Stimulated activated CD8-positive, alpha-beta memory T cell treated with anti-CD3 and anti-CD28 coated beads, Interleukin-15, amount 100 ng/mL, for 4 hours (primary cell): ENCODE measurements at regions not wholly inside any gene's neighbourhood (a gene's known extent, or its start where the extent isn't known, plus 50 kb on each side); places are given as distances from the start of the nearest gene placed in this dataset.
A peak's percentile ranks its signal among the peaks of the same experiment; 100 is the strongest.

ENCODE experiments used
- DNase-seq, 2 donors: peaks; one replicate each; pipeline ENCODE4 v3.0.0-alpha.2; 2020; ENCODE audit warnings: low read depth in 2 of 2

DNA sequence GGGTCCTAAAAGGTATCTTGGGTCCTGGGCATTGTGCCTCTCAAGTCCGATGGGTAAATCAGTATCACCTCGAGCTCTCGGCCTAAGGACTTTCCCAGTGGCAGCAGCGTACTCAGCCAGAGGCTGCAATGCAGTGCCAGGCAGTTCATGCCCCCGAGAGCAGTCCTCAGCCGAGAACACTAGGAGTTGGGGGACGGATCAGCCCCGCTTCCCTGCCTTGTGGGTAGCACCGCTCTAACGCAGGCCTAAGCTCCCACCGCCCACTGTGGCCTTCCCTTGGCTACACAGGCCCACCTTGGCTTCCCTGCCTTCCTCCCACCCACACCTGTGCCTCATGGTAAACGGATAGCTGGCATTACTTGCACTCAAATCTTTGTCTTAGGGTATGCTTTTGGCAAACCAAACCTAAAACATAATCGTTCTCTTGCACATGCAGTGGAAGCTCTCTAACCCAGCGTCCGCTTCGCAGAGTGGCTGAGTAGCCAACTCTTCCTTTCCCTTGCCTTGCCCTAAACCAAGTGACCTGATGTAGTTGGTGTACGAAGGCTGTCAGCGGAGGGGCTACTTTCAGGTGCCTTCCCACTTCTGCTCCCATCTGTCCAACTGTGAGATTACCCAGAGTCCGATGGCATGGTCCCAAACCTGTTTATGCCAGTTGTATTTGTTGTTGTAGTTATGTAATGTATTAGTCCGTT lies 73.2 kb upstream of the CHST15 start:
- no peak for DNase-seq

DNA sequence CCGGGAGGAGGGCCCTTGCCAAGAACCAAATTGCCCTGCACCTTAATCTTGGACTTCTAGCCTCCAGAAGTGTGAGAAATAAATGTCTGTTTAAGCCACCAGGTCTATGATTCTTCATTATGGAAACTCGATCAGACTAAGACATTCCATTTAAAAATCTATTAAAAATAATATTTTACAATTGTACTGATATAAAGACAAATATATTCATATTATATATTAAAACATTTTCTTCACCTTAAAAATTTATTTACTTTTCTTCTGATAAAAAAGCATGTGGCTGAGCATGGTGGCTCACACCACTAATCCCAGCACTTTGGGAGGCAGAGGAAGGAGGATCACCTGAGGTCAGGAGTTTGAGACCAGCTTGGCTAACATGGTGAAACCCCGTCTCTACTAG lies 72.4 kb upstream of the CHST15 start:
- DNase-seq = no peak

DNA sequence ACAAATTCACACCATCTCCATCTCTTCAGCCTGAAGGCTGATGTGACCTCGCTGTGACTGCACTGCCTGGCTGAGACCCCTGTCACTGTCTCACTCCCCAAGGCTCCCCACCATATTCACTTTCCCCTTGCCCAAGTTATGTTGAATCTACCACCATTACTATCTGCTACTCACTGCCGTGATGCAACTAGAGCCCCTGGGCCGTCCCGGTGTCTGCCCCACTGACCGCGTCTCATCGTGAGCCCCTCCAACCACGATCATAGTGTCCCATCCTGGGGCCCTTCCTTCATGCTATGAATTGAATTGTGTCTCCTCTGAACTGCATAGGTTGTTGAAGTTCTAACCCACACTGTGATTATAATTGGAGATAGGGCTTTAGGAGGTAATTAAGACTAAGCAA lies 71.9 kb upstream of the CHST15 start:
- DNase-seq = no peak

DNA sequence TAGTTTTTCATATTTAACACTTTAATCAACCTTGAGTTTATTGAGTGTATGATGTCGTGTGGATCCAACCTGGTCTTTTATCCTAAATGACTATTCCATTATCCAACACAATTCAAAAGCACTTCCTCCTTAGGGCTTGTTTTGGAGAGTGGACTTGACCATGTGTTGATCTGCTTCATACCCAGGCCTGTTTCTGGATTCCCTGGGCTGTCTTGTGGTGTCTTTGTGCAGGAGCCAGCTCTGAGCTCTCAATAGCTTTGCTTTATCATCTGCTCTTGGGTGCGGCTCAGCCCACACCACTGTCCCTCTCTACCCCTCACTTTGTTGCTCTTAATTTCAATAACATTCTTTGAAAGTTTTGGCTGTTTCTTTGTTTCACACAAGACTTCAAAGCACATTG lies 70.9 kb upstream of the CHST15 start:
- DNase-seq = no peak

DNA sequence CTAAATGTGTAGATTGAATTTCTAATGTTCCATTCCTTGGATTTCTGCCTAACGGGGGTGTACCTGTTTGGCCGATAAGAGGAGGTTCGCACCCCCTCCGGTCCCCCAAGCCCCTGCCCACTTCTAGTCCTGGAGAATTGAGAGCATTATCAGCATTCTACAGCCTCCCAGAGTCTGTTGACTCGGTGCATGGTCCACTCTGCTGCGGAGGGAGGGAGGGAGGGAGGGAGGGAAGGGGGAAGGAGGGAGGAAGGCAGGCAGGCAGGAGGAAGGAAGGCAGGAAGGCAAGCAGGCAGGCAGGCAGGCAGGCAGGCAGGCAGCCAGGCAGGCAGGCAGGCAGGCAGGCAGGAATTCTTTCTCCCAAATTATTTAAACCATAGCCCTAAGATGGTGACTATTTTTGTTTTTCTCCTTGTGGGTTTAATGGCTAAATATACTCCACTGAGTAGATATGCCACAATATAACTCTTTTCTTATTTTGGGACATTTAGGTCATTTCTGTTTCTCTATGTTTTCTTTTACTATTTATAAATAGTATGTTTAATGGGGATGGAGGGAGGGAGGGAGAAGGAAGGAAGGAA lies 69.5 kb upstream of the CHST15 start:
- DNase-seq = no peak

DNA sequence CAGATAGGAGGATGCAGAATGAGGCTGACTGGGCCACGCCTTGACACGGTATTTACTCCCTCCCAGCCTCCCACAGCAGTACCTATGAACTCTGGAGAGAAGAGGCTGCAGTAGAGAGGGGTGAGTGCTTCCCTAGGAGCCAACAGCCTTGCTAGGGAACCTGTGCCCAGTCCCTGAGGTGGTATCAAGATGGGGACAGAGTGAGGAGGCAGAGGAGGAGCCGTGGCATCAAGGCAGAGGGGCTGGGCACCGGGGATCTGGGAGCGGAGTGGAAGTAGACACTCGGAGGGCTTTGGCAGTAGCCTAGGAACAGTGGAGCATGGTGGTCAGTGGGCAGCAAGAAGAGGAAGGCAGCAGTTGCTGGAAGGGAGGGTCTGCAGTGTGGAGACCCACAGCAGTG lies 68.7 kb upstream of the CHST15 start:
- no peak for DNase-seq

DNA sequence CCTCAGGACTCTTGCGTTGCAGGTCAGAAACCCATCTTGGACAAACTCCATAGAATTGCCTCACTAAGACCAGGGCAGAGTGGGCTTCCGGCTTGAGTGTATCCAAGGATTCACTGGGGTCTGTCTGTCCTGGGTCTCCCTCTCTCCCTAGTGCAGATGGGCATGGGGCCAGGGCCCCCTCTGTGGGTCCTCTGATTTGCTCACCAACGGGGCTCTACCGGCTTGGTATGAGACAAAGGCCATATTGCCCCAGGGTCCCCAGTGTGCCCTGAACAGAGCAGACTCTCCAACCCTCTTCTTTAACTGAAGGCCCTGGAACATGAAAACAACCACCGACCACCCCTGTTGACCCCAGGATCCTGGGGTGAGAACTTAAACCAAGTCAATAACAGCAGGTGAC lies 68.2 kb upstream of the CHST15 start:
- DNase-seq = no peak

DNA sequence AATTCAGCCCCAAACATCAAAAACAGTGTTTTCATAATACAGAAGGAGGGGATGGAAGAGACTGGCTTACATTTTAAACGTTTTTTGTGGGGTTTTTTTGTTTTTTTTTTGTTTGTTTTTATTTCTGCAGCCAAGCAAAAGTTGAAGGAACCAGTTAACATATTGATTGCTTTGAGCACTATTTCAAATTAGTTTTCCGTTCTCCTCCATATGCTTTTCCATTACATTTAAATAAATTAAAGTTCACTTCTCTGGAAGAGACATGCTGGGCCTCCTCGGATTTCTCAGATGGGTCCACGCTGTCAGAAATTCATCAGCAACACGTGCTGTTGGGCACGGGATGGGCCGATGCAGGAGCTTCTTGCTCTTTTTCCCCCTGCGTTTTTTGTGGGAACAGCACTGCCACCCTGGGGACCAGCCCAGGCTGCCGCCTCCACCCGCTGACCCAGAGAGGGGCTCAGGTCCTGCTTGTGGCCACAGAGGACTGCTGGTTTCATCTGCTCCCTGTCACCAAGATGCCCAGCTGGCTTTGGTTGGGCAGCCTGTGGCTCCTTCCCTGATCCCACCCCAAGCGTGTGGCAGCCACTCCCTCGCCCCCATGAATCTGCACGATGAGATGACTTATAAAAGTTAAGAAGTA lies 67.7 kb upstream of the CHST15 start:
- DNase-seq = no peak

DNA sequence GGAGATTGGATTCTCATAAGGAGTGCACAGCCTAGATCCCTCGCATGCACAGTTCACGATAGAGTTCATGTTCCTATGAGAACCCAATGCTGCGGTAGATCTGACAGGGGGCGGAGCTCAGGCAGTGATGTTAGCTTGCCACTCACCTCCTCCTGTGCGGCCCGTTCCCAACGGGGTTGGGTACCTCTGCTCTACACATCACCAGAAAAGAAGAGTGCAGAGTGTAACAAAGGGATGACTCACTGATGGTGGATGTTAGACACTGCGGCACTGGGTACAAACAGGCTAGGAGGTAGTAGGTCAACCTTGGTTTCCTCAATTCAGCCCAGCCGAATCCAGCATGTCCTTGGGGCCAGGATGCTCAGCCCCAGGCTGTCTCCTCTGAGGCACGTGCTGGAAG lies 66.8 kb upstream of the CHST15 start:
- DNase-seq = no peak

DNA sequence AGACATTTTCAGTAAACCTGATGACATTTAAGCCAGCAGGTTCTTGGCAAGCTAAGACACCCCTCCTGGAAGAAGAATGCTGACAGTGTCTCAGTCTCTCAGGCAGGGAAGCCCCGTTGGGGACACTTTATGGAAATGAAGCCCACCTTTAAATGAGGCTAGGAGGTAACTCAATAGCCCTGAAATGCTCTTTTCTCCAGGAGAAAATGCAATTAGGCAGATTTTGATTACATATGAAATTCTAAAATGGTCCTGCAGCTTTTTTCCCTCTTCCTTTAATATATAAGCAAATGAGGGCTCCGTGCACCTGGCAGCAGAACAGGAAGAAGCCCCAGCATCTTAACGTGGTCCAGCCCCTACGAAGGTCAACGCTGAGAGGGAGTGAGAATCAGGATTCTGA lies 65.8 kb upstream of the CHST15 start:
- no peak for DNase-seq

DNA sequence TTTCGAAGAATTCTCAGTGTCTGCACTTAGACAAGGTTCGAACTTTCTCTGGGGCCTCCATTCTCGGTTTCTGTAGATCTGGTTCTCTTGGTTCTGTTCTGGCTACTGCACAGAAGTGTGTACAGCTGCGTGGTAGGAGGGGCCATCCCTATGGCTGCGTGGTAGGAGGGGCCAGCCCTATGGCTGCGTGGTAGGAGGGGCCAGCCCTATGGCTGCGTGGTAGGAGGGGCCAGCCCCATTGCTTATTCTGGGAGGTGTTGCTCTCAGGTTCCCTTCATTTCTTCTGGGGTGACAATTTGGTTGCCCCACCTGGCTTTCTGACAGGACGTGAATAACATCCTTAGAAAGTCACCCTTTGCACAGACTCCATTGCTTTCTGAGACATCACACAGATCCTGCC lies 65.2 kb upstream of the CHST15 start:
- no peak for DNase-seq

DNA sequence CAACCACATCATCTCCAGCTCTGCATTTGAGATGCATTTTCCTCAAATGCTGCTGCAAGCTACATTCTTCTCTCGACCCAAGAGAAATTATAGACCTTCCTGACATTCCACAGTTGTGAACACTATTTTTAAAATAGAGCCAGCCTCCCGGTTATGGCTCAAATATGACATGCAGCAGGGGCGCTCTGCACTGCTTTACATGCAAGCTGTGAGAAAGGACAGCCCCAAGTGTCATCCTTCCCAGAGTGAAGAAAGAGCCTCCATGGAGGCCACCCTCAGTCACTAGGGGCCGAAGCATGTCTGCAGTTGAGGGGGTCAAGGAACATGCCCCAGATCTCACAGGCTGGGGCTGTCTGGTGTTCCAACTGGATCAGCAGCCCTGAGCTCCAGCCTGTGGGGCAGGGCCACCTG lies 63.9 kb upstream of the CHST15 start:
- DNase-seq = no peak

DNA sequence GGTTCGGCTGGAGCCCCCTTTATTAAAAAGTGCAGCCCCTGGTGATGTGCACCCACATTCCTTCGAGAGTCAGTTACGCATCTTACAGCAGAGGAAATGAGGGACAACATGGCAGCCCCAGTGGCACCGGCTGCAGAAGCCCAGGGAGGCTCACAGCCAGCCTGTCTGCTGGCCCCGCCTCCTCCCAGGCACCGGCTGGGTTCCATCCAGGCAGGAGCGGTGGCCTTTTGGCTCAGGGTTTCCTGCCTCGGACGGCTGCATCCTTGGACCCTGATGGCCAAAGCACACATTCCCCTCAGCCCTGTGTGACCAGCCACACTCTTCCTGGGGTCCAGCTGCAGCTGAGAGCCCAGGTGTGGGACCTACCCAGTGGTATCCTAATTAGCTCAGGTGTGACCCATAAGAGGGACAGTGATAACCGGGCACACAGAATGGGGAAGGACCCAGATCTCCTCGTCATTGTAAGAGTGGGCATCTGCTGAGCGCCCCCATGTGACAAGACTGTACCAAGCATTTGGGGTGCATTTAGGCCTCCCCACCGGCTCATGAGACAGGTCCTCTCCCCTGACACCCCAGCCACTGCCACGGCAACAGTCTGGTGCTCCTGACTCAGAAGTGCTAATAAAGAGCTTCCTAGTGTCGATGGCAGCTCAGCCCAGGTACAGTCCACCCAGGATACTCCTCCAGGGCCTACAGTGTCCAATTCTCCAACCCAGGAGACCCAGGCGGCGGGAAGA lies 63.3 kb upstream of the CHST15 start:
- no peak for DNase-seq

DNA sequence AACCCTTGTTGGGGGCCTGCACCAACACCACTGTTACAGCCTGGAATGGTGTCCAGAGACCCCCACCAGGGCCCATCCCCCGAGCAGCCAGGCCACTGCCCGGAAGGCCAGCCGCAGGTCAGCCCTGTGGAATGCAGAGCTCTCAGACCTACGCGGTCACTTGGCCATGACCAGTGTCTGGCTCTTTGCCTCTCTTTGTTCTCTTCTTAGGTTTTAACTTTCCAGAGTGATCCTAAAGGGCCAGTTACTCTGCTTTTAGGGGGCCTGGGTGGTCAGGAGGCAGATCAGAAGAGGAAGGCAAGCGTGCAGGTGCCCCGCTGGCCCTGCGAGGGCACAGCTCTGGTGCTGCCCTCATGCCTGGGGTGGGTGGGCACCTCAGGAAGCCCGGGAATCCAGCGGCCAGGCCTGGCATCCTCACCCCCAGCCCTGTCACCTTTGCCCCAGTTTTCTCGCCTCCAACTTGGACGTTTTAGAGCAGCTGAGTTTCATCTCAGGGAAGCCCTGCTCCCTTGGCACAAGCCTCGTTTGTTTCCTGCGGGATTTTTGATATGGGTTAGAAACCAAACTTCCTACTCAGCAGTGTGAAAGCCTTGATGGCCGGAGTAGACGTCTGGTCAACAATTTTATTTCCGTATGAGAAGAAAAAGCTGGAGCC lies 62.5 kb upstream of the CHST15 start:
- DNase-seq = no peak

DNA sequence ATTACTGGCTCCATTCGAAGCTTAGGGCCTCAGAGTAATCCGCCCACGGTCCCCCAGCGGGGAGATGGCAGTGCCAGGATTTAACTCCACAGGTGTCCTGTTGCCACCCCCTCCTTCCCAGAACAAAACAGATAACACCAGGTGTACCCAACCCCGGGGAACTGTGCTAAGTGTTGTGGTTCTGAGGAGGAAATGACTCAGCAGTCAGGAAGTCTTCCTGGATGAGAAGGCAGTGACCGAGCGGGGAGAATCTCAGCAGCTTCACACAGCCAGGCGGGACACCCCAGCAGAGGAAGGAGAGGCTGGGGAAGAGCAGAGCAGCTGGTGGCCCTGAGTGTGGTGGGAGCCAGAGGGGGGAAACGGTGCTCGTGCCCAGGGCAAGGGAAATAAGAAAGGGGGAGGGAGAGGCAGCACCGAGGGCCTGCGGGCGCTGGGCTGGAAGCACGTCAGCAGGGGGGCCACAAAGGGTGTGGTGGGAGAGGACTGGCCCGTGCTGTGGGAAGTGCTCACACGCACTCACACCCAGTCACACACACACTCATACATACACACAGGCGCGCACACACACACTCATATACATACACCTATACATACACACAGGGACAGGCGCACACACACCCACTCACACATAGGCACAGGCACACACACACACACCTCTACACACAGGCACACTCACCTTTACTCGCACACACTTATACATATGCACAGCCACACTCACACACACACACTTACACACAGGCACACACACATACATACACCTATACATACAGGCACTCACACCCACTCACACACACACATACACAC lies 59.8 kb upstream of the CHST15 start:
- DNase-seq = peak in 1 of 2 donors; percentile 7

DNA sequence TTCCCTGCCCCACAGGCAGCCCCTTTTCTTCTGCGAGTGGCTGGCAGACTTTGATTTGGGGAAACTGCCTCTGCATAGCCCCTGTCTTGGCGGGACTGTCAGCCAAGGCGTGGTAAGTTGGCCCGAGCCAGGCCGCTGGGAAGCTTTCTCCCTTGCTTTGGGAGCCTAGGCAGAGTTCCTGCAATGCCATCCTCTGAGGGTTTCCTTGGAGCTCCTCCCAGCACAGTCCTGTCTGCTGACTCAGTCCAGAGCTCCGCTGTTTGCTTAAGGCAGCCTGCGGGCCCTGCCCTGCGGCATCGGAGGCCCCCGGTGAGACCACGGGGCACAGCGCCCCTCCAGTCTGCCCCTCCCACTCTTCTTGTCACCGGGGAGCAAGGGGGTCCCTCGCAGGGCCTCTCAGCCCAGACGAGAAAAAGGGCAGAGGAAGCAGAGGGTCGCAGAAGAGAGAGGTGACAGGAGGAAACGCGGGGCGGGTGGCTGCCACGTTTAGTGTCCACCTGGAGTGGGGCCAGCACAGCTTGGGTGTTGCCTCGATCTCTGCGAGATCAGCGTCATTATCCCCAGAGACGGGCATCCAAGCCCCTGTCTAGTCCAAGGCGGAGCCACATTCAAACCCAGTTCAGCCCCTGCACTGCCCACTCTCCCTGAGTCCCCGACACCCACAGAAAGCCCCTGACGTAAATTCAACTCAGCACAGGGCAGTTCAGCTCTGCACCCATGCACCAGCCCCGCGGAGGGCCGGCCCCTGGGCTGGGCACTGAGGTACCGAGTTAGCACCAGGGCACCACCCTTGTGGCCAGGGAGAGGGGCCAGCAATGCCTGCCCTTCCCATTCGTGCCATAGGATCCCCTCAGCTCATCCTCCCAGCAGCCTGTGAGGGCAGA lies 59.0 kb upstream of the CHST15 start:
- no peak for DNase-seq

DNA sequence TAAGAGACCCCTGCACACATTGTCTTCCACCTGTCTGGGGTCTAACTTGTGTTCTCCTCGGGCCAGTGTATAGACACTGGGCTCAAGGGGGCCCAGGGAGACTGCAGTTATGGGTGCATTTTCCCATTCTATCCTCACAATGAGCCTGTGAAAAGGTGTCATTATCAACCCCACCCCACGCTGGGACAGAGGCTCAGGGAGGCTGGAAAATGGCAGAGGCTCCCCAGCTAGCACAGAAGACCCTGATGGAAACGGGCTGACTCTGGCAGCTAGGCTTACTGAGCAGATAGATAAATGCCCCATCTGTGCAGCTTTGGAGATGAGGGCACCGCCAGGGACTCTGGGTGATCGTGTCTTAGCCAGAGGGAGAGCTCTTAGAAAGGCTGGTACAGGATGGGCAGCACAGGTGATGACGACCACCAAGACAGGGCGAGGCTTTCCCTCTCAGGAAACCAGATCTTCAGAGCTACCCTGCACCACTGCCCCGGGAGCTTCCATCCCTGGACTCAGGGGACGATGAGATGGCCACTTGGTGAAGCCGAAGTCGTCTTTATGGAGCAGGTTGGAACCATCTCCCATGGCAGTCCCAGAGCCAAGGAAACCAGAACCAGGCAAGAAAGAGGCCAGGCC lies 58.2 kb upstream of the CHST15 start:
- DNase-seq = no peak

DNA sequence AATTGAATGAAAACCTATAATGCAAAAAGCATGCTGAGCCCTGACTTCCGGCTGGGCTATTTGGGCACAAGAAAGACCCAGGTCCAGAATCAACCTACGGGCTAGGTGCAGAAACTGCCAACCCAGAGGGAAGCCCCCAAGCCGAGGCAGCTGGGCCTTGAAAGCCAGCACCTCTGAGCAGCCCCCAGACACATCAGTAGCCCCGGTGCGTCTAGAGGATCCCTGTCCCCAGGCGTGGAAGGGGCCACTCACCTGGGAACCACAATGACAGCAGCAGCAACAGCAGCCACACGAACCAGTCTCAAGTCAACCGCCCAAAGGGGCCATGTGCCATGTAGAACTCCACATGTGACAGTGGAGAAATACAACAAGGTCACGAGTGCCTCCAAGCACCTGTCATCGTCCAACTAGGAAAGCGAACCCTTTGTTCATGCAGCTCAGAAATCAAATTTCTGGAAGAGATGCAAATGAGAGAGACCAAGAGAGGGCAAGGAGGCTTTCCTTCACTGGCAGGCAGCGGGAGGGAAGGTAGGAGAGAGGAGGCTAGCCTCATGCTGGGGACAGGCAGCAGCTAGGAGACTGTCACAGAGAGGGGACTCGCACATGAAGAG lies 57.5 kb upstream of the CHST15 start:
- no peak for DNase-seq

DNA sequence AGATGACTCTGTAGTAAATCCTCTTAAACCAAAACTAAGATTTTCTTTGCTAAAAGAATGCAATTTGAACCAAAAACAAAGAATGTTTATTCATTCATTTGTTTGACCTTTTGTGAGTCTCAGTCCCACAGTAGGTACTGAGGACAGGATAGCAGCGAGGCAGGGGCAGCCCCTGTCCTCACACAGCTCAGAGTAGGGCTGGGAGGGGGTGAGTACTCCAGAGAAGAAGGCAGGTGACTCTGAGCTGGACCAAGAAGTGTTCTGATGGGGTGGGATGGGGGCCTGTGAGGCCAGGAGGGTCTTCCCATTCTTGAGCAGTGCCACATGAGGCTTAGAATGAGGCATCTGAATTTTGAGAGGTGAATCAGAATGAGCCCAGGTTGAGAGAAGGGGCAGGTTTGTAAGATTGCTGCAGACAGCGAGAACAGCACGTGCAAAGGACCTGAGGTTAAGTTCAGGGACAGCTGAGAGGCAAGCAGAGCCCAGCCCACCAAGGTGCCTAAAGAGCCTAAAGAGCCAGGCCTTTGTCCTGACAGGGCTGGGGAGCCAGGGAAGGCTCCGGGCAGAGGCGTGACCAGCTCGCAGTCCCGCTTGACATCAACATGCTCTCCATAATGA lies 56.9 kb upstream of the CHST15 start:
- DNase-seq = no peak
